Tibial nerve (tissue), 4 donors: ENCODE measurements at regions not wholly inside any gene's neighbourhood (a gene's known extent, or its start where the extent isn't known, plus 50 kb on each side); places are given as distances from the start of the nearest gene placed in this dataset.

Experiments used
- DNase-seq, 2 donors: peaks; one replicate each; pipeline ENCODE4 v3.0.0-alpha.2; 2019; ENCODE audit warnings: low spot score in 2 of 2
- H3K27ac ChIP-seq, 4 donors: fragments of 200-600 bp; sonication (generic) in 3 of 4; one replicate each; pipeline ENCODE4 v1.5.1; 2017 to 2019; ENCODE audit warnings: mild to moderate bottlenecking in 1 of 4
- H3K27me3 ChIP-seq, 2 donors: fragments of 200-600 bp; sonication (generic) in 1 of 2; one replicate each; pipeline versions ENCODE4 v1.5.1 to v1.6.0; 2017 to 2019
- H3K36me3 ChIP-seq, 3 donors: fragments of 200-600 bp; sonication (generic); one replicate each; pipeline ENCODE4 v1.5.1; 2018 to 2019
- H3K4me1 ChIP-seq, 4 donors: fragments of 200-600 bp; sonication (generic) in 3 of 4; one replicate each; pipeline ENCODE4 v1.5.1; 2017 to 2019
- H3K4me3 ChIP-seq, 4 donors: fragments of 200-600 bp; sonication (generic) in 3 of 4; one replicate each; pipeline ENCODE4 v1.5.1; 2017 to 2019; ENCODE audit warnings: mild to moderate bottlenecking in 1 of 4, moderate library complexity in 1 of 4
- H3K9me3 ChIP-seq, 4 donors: fragments of 200-600 bp; sonication (generic) in 3 of 4; one replicate each; pipeline ENCODE4 v1.5.1; 2017 to 2019
- EP300 ChIP-seq, 2 donors: sonication (generic); formaldehyde crosslinking; IDR thresholded peaks; one replicate each; pipeline ENCODE4 v1.6.1; 2017; ENCODE audit warnings: antibody characterized with exemption in 2 of 2, mild to moderate bottlenecking in 1 of 2
- POLR2A ChIP-seq, 2 donors: fragments of 450-650 bp; IDR thresholded peaks; one replicate each; pipeline ENCODE4 v1.6.1; 2017; ENCODE audit warnings: antibody characterized with exemption in 2 of 2, mild to moderate bottlenecking in 2 of 2, moderate library complexity in 2 of 2
- WGBS, 2 donors: methylation state at CpG; one replicate each; pipeline ENCODE4 v1.1.5; 2018; 5-methylcytosine and 5-hydroxymethylcytosine counted together
- TF ChIP-seq, protein P1 (sequence below), 5 experiments: fragments of 200-600 bp in 3 of 5; fragments of 450-650 bp in 2 of 5; sonication (generic) in 3 of 5; IDR thresholded peaks; one replicate each; pipeline ENCODE4 v1.5.1; 2016 to 2019; ENCODE audit warnings: antibody characterized with exemption in 5 of 5, mild to moderate bottlenecking in 3 of 5, moderate library complexity in 2 of 5

DNA sequence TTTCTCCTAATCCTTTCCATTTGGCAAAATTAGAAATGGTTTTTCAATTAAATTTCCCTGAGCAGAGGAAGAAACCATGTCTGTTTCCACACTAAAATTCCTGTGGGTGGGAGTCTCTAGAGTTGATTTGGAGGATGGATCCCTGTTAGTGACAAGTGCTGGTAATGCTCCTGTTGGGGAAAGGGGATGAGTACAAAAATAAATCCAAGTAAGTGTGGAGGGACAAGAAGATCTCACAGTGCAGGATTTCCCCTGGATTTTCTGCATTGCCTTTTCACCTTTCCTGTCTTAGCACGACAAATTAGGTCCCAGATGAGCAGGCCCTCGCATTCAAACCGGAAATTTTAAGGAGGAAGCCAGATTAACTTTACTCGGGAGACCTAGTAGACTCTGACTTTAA is 107.5 kb downstream of the DAD1 start:
- peaks cover 0 to 81% (median 10%) of the 10 kb centered on the region in 4 donors for H3K4me1 ChIP-seq
- H3K4me3 ChIP-seq = no peak overlapping the region
- DNase-seq = no peak
- no peaks in the 10 kb centered on the region for H3K36me3 ChIP-seq
- no peaks in the 10 kb centered on the region for H3K27me3 ChIP-seq
- 58 to 60% methylated on average over 4 of the region's 4 CpGs for WGBS, 2 donors
- TF ChIP-seq, protein P1, sequence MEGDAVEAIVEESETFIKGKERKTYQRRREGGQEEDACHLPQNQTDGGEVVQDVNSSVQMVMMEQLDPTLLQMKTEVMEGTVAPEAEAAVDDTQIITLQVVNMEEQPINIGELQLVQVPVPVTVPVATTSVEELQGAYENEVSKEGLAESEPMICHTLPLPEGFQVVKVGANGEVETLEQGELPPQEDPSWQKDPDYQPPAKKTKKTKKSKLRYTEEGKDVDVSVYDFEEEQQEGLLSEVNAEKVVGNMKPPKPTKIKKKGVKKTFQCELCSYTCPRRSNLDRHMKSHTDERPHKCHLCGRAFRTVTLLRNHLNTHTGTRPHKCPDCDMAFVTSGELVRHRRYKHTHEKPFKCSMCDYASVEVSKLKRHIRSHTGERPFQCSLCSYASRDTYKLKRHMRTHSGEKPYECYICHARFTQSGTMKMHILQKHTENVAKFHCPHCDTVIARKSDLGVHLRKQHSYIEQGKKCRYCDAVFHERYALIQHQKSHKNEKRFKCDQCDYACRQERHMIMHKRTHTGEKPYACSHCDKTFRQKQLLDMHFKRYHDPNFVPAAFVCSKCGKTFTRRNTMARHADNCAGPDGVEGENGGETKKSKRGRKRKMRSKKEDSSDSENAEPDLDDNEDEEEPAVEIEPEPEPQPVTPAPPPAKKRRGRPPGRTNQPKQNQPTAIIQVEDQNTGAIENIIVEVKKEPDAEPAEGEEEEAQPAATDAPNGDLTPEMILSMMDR (IDR thresholded peaks at IDR 0.05) = no peak
- no peak for TF ChIP-seq EP300 (IDR thresholded peaks at IDR 0.05)
- TF ChIP-seq POLR2A (IDR thresholded peaks at IDR 0.05) = no peak
- H3K27ac ChIP-seq = peak overlapping the region in 2 of 4 donors; percentile 41 to 69
- H3K9me3 ChIP-seq = no peaks in the 10 kb centered on the region

DNA sequence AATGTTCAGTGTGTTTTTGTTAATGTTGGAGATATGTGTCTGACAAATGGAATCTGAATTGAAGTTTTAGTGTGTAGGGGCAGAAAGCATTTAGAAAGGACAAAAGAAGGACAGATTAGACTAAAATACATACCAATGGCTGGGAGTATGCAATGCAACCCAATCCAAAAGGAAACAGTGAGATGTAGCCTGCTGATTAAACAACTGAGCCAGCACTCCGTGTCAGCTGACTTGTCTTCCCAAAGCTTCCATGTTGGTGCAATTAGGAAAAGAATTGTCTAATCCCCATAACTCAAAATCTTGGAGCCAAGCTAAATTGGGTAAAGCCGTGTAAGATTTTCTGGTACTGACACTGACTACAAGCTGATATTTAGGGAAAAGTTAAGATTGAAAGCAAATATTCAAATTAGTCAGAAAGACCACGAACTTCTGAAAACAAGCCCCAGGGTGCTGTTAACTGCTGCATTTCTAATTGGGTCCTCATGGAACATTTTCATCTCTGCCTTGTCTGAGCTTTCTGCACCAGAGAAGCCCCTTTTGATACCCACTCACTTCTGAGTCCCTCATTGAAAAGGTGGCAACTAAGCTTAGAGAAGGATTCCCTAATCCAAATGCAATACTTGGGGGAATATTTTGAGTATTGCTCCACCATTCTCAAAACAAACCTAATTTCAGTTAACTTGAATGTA is 109.1 kb downstream of the DAD1 start:
- no peaks in the 10 kb centered on the region for H3K9me3 ChIP-seq

DNA sequence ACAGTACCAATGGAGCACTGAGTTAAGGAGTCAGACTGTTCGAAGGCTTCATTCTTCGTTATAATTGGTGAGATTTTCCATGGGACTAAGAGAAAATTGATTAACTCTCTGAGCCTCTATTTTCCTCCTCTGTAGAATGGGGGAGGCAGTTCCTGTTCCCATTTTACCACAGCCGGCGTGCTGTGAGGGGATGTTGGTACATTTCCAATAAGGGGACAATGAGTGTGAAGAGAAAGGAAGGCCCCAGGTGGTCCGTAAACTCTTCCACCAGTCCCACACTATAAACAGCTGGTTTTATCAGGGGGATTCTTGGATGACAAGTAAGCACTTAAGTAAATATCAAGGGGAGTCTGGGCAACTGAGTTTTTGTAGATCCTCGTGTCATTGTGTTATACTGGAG is 109.9 kb downstream of the DAD1 start:
- no peaks in the 10 kb centered on the region for H3K36me3 ChIP-seq
- 62 to 75% methylated on average over 6 of the region's 6 CpGs for WGBS, 2 donors
- H3K4me3 ChIP-seq = no peak overlapping the region
- H3K27me3 ChIP-seq = no peaks in the 10 kb centered on the region
- TF ChIP-seq POLR2A (IDR thresholded peaks at IDR 0.05) (no peak), EP300 (IDR thresholded peaks at IDR 0.05) (no peak)
- TF ChIP-seq, protein P1 (IDR thresholded peaks at IDR 0.05) = no peak
- peaks cover 0 to 74% (median 10%) of the 10 kb centered on the region in 4 donors for H3K4me1 ChIP-seq
- H3K27ac ChIP-seq = peak overlapping the region in 2 of 4 donors; percentile 9 to 58
- DNase-seq = no peak
- no peaks in the 10 kb centered on the region for H3K9me3 ChIP-seq

More for the DNA sequence above, 109.1 kb downstream of the DAD1 start:
- WGBS, 2 donors = 32 to 37% methylated on average over 3 of the region's 3 CpGs
- TF ChIP-seq POLR2A (IDR thresholded peaks at IDR 0.05) = no peak
- TF ChIP-seq, protein P1 (IDR thresholded peaks at IDR 0.05) = no peak
- no peak for TF ChIP-seq EP300 (IDR thresholded peaks at IDR 0.05)
- peak overlapping the region in 1 of 4 donors; percentile 9 for H3K27ac ChIP-seq
- peaks cover 0 to 82% (median 10%) of the 10 kb centered on the region in 4 donors for H3K4me1 ChIP-seq
- no peak for DNase-seq
- H3K27me3 ChIP-seq = no peaks in the 10 kb centered on the region
- H3K36me3 ChIP-seq = no peaks in the 10 kb centered on the region
- H3K4me3 ChIP-seq = no peak overlapping the region

DNA sequence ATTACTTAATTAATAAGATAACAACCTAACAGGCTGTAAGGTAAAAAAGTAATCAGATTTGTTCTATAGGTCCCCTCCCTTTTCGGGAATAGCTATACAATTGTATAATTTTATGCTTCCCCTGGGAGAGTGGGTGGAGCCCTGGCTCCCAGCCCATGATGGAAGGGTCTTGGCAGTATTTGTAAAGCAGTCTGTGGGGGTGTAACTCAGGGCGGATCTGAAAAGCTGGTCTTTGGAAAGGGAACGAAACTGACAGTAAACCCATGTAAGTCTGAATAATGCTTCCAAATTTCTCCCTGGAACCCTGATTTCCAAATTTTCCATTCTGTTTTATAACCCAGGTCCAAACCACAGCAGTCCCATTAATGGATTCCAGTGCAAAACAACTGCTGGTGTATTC is 110.4 kb downstream of the DAD1 start:
- H3K36me3 ChIP-seq = no peaks in the 10 kb centered on the region
- peak overlapping the region in 3 of 4 donors; percentile 4 to 58 (median 9) for H3K27ac ChIP-seq
- TF ChIP-seq POLR2A (IDR thresholded peaks at IDR 0.05) (no peak), EP300 (IDR thresholded peaks at IDR 0.05) (no peak)
- TF ChIP-seq, protein P1 (IDR thresholded peaks at IDR 0.05) = no peak
- DNase-seq = peak in 1 of 2 donors; percentile 24
- no peaks in the 10 kb centered on the region for H3K9me3 ChIP-seq
- H3K4me1 ChIP-seq = peaks cover 0 to 69% (median 10%) of the 10 kb centered on the region in 4 donors
- 12 to 16% methylated on average over 3 of the region's 3 CpGs for WGBS, 2 donors
- H3K27me3 ChIP-seq = no peaks in the 10 kb centered on the region
- no peak overlapping the region for H3K4me3 ChIP-seq

DNA sequence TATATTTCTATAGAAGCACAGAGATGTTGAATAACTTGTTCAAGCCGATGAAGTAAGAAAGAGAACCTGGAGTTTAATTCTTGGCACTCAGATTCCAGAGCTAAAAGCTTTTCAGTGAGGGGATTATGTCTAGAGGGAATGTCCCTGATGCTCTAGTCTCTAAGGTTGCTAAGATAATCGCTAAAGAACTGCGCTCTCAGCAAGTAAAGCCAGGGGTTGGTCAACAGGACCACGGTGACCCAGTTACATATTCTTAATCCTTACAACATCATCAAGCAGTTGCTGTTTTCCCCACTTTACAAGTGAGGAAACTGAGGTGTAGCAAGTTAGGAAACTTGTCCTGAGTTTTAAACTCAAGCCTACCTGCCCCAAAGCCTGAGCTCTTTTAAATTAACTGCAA is 110.8 kb downstream of the DAD1 start:
- WGBS, 2 donors = 75% methylated on average over 4 of the region's 4 CpGs
- H3K27ac ChIP-seq = peak overlapping the region in 2 of 4 donors; percentile 4 to 58
- TF ChIP-seq EP300 (IDR thresholded peaks at IDR 0.05) (no peak), POLR2A (IDR thresholded peaks at IDR 0.05) (no peak)
- TF ChIP-seq, protein P1 (IDR thresholded peaks at IDR 0.05) = no peak

More for the DNA sequence above, 110.8 kb downstream of the DAD1 start:
- Histone ChIP-seq H3K4me3 (no peak overlapping the region), H3K27me3 (no peaks in the 10 kb centered on the region), H3K9me3 (no peaks in the 10 kb centered on the region), H3K4me1 (peaks cover 0 to 70% (median 10%) of the 10 kb centered on the region in 4 donors), H3K36me3 (no peaks in the 10 kb centered on the region)
- DNase-seq = no peak
